MV-4-11 (cell line): ENCODE measurements at regions not wholly inside any gene's neighbourhood (a gene's known extent, or its start where the extent isn't known, plus 50 kb on each side); places are given as distances from the start of the nearest gene placed in this dataset.

ENCODE experiments used
- DNase-seq: peaks from one replicate; lab custom pipeline; 2025; lab: John Stamatoyannopoulos, UW

DNA sequence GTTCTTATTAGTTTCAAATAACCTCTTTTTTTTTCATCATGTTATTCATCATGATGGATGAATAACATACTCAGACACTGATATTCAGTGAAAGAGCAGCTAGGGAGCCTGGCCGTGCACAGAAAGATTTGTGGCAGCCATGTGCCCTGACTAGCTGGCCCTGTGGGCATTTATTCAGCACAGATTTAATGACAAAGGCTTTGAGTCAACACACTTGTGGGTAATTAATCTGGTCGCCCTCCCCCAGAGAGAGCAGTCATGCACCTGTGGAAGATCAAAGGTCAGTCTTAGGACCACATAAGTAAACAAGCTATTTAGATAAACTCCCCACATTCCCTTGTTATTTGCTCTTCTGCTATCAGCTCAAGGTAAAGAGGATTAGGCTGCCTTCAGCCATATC lies 153.2 kb upstream of the HMCN1 start:
- no peak for DNase-seq

DNA sequence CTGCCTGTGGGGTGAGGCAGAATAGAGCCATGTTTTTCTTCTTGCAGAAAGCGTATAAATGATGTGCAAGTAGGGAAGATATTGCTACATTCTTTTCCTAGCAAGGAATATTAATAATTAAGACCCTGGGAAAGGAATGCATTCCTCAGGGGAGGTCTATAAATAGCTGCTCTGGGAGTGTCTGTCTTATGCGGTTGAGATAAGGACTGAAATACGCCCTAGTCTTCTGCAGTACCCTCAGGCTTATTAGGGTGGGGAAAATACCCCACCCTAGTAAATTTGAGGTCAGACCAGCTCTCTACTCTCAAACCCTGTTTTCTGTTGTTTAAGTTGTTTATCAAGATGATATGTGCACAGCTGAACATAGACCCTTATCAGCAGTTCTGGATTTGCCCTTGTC lies 155.9 kb upstream of the HMCN1 start:
- no peak for DNase-seq

GRCh38 chr1:185574139-185574875 lies 159.9 kb upstream of the HMCN1 start:
- DNase-seq = no peak

- DNase-seq = no peak
Measured at GRCh38 chr1:185573677-185574076, 160.5 kb upstream of the HMCN1 start.

- no peak for DNase-seq
Measured at GRCh38 chr1:185573162-185573561, 161.0 kb upstream of the HMCN1 start.

- no peak for DNase-seq
Measured at GRCh38 chr1:185570962-185571361, 163.2 kb upstream of the HMCN1 start.

DNA sequence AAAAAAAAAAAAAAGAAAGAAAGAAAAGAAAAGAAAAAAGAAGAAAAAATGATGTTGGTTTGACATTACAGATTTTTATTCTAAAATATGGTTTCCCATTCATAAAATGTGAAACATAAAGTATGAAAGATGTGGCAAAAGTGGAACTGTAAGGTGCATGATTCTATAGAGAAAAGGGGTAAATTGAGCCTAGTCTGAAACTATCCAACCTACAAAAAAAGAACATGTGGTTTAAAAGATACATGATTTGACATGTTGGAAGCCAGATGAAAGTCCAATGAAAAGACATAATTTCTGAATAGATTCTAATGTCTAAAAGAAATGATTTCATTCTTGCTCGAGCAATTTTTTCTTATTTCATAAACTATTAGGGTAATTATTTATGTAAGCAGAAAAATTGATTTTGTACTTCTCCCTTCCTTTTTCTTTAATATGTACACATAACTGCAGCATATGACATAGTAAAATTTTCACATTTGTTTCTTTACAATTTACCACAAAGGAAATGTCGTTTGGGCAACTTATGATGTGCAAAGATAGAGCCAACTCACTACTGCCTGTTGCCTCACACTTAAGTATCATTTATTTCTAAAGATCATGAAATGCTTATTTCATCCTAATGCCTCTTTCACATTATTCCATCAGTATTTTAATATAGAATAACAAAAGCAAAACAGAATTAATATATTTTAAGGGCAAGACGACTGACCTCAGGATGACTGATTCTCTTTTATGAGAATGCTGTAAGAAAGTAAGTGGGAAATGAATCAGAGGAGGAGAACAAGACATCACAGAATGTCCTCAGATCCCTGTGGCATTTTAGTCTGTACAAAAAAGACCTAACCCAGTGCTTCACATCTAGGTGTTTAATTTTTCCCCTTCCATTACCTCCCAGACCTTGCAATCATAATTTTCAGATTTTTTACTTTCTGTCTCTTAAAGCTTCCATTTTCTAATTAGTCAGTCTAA lies 165.8 kb upstream of the HMCN1 start:
- peak; percentile 9 for DNase-seq

- no peak for DNase-seq
Measured at GRCh38 chr1:185567440-185567839, 166.8 kb upstream of the HMCN1 start.

DNA sequence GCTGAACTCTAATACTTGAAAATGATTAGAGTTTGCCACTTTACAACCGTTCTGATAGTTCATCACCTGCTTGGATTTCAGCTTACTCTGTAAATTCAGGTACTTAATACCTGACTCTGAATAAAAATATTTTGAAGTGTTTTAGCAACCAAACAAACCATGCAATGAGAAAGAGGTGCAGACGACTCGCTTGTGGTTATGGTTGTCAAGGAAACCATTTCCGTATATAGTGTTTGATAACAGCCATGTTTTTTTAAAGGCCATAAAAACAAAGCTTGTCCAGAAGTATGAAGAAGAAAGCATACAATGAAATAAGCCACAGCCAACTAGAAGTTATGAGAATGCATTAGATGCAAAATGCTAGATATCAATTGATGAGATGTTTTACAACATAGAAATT lies 167.2 kb upstream of the HMCN1 start:
- peak; percentile 73 for DNase-seq

DNA sequence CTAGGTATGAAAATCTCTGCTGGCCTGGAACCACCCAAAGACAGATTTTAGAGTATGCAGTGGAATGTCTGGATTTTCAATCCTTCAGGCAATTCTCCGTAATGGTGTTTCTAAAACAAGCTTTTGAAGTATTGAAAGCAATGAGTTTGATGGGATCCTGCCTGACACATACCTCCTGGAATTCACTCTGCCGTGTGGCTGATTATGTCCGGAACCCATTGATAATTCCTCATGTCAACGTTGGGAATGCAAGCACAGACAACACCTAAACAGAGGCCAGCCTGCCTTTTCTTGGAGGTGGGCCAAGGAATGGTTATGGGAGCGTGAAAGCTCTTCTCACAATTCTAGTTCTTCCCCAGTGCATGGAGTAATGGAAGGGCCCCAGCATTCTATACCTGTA lies 168.9 kb upstream of the HMCN1 start:
- DNase-seq = no peak

DNA sequence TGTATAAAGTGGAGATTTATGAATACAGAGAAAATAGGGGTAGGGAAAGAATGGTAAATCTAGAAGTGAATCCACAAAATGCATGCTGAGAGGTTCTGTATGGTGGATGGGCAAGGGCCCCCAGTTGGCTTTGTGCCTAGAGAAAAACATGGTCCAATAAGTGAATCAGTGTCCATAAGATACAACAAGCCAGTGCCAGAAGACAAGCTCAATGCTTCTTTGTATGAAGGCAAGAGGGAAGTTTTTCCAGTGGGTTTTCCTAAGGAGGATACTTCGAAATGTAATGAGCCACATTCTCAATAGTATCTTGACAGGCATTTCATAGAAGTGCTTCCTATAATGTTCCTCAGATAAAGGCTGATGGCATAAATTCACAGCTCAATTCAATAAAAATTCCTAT lies 169.4 kb upstream of the HMCN1 start:
- DNase-seq = no peak

- DNase-seq = no peak
Measured at GRCh38 chr1:185562461-185563359, 171.5 kb upstream of the HMCN1 start.

GRCh38 chr1:185561629-185562028 lies 172.6 kb upstream of the HMCN1 start:
- DNase-seq = peak; percentile 69

GRCh38 chr1:185560760-185561159 lies 173.4 kb upstream of the HMCN1 start:
- DNase-seq = no peak

DNA sequence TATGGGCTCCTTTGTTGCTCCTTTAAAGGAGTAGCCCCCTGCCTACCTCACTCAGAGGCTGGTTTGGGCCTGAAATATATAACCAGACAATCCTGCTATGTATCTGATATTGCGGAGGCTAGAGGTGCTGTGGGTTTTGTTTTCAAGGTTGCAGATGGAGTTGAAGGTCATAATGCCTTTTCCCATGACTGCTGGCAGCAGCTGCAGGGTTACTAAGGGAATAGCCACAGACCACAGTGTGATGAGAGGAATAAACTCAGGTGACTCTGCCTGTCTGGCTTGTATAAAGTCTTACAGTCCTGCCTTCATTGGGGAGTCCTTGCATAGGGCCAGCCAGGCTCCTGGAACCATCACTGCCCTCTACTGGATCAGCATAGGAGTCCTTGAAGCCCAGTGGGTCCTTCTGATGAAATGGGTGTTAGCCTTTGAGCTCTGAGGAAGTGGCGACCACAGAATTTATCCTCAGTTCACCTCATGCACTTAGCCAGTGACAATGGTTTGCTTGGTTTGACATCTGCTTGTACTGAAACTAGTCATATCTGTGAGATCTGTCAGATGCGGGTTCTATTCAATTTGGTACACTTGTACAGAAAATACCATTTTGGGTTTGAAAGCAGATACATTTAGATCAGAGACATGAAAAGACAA lies 174.4 kb upstream of the HMCN1 start:
- DNase-seq = peak; percentile 93

DNA sequence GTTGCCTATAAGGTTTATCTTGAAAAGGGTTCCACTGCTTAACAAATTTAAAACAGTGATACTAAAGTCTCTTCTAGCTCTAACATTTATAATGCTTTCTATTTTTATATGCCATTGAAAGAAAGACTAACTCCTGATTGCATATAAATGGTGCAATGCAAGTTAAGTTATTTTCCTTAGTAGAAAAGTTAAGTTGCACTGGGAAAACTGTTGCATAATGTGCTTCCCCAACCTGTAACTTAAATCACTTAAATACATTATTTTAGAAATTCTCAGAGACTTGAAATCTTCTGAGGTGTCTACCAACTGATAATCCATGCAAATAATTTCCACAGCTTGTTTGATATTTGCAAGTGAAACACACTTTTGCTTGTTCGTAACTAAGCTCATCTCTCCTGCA lies 175.0 kb upstream of the HMCN1 start:
- DNase-seq = no peak

DNA sequence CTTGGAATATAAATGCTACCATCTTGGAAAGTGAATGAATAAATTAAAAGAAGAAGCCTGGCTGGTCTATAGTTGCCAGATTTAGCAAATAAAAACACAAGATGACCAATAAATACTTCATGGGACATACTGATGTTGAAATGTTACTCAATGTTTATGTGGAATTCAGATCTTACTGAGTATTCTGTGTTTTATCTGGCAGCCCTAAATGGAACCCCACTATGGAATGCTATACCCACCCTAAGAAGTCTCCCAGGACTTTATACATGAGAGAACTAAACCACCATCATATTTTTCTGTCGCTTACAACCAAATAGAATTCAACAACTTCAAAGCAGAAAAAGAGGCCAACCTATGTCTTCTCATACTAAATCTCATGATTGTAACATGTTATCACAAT lies 177.6 kb upstream of the HMCN1 start:
- no peak for DNase-seq

DNA sequence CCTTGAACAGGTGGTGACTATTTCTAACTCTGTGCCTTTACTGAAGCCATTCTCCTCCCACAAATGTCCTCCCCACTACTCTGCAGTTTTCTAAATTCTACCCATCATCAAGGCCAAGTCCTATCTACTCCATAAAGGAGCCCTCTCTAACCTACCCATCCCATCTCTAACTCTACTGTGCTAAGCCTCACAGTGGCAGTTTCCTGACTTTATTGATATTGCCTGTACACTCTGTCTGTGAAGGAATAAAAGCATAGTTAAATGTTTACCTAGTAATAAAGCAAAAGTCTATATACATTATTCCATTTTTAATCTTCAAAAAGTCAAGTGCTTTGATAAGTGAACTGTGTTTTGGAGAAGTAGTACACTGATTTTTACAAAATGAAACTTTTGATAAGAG lies 178.4 kb upstream of the HMCN1 start:
- no peak for DNase-seq

DNA sequence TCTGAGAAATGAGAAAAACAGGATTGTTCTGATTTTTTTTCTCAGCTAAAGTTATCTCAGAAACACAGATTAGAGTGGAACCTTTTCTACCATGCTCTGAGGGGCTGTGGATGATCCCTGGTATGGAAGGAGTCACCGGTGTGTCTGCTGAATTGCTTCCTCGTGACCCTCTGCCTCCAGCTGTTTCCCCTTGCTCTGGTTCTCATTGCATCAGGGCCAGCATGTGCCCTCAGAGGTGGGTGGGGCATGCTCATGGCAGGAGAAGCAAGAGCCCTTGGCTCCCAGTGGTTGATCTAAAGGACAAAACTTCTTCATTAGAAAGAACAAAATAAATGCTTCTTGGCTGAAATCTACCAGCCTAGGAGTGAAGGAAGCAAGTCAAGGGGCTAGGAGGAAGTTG lies 183.2 kb upstream of the HMCN1 start:
- peak; percentile 9 for DNase-seq

- DNase-seq = no peak
Measured at GRCh38 chr1:185549906-185550305, 184.3 kb upstream of the HMCN1 start.

DNA sequence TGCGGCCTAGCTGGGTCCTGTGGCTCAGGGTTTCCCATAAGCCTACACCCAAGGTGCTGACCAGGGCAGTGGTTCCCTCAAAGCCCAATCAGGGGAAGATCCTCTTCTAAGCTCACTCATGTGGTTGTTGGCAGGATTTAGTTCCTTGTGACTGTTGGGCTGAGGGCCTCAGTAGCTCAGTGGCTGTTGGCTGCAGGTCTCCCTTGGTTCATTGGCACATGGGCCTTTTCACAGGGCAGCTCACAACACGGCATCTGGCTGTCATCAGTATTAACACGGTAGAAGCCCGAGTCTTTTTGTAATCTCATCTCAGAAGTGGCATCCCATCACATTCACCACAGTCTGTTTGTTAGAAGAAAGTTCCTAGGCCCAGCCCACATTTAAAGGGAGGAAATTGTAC lies 188.2 kb upstream of the HMCN1 start:
- no peak for DNase-seq

DNA sequence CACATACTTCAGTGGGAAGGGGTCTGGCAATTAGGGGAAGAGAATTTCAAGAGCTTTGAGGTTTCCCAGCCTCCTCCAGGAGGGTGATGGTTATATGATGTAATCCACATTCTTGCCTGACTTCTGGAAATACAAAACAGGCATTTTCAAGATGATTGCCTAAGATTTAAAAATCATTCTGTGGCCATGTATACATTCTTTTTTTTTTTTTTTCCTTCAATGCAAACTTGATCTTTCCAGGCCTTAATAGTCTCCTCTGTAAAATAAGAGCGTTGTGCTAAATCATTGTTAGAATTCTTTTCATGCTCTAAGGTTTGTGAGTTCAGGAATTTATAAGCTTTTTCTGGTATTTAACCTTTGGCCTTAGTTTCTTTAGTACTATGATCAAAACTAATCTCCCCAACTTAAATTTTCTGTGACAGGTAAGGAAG lies 192.3 kb upstream of the HMCN1 start:
- no peak for DNase-seq
